ENCODE measurements at regions not wholly inside any gene's neighbourhood (a gene's known extent, or its start where the extent isn't known, plus 50 kb on each side); places are given as distances from the start of the nearest gene placed in this dataset.

- TF ChIP-seq SUZ12 (IDR thresholded peaks at IDR 0.05) (no peak), TARDBP (IDR thresholded peaks at IDR 0.05) (no peak), SP1 (IDR thresholded peaks at IDR 0.05) (no peak), LEF1 (IDR thresholded peaks at IDR 0.05; ENCODE audit: borderline replicate concordance) (no peak), PKNOX1 (IDR thresholded peaks at IDR 0.05) (no peak), BHLHE40 (IDR thresholded peaks at IDR 0.05; ENCODE audit: borderline replicate concordance) (no peak), L3MBTL2 (conservative IDR thresholded peaks at IDR 0.05) (no peak), FOXM1 (IDR thresholded peaks at IDR 0.05; ENCODE audit: borderline replicate concordance) (no peak), ELF4 (IDR thresholded peaks at IDR 0.05) (no peak), HDGF (IDR thresholded peaks at IDR 0.05; ENCODE audit: borderline replicate concordance) (no peak), CTBP1 (IDR thresholded peaks at IDR 0.05; ENCODE audit: borderline replicate concordance) (no peak), FOXA1 (IDR thresholded peaks at IDR 0.05) (no peak), FOXK2 (IDR thresholded peaks at IDR 0.05) (no peak), ARNT (IDR thresholded peaks at IDR 0.05) (no peak)
Measured at GRCh38 chr3:3433711-3434110, 254.2 kb upstream of the CRBN start.
